GM18505 (cell line): ENCODE measurements at regions not wholly inside any gene's neighbourhood (a gene's known extent, or its start where the extent isn't known, plus 50 kb on each side); places are given as distances from the start of the nearest gene placed in this dataset.
"Not testable (repeated sequence)": the region's sequence is repeated elsewhere in the genome, so short reads cannot be mapped to it uniquely, and the experiment has no call there.

ENCODE experiments used
- ATAC-seq: cut with Tn5 transposase; IDR thresholded peaks from one replicate; pipeline ENCODE4 v1.9.1; 2021; ENCODE audit not compliant: unreplicated experiment
- POLR2A ChIP-seq: IDR thresholded peaks from 4 replicates; pipeline ENCODE4 v1.6.1; 2011; ENCODE audit warnings: borderline replicate concordance; ENCODE audit not compliant: insufficient read depth, insufficient read length; ENCODE audit errors: extremely low read depth

DNA sequence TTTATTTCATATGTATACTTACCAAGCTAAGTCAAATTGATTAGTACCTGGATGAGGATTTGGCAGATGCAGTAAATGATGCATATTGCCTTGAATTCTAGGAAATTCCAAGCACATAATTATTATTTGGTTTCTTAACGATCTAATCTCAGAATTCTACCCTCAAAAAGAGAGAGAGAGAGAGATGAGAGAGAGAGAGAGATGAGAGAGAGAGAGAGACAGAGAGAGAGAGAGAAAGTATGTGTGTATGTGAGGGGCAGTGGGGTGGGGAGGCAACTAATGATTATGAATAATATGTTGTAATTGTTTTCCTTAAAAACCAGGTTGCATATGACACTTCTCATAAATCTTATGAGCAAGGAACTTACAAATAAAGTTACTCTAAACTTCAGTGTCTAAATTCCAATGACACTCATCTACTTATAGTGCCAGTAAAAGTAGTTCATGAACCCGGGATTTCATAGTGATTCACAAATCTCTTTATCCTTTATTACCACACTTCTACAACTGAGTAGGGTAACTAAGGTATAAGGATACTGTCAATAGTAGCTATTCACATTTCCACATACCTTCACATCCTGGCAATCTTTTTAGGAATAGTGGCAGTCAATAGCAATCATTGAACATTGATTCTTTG lies 60.5 kb upstream of the EDIL3 start:
- ATAC-seq = no peak
- TF ChIP-seq POLR2A = no peak

DNA sequence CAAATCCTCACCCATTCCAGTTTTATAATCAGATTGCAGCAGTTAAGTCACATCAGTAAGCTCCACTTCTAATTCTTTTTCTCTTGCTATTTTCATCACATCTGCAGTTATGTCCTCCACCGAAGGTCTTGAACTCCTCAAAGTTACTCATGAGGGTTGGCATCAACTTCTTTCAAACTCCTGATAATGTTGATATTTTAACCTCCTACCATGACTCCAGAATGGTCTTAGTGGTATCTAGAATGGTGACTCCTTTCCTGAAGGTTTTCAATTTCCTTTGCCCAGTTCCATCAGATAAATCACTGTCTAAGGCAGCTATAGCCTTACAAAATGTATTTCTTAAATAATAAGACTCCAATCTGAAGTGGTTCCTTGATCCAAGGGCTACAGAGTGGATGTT lies 53.8 kb upstream of the EDIL3 start:
- no peak for ATAC-seq
- no peak for TF ChIP-seq POLR2A

DNA sequence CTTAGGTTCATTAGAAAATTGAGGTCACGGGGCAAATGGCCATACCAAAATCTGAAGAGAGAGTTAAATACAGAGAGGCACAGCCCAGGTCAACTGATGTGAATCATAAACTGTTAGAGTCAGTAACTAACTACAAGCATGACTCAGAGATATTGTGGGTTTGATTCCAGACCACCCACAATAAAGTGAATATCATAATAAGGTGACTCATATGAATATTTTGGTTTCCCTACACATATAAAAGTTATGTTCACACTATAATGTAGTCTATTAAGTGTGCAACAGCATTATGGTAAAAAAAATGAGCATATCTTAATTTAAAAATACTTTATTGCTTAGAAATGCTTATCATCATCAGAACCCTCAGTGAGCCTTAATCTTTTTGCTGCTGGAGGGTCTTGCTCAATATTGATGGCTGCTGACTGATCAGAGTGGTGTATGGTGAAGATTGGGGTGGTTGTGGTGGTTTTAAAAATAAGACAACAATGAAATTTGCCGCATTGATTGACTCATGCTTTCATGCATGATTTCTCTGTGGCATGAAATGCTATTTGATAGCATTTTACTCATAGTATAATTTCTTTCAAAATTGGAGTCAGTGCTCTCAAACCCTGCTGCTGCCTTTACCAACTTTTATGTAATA lies 53.1 kb upstream of the EDIL3 start:
- ATAC-seq = no peak

DNA sequence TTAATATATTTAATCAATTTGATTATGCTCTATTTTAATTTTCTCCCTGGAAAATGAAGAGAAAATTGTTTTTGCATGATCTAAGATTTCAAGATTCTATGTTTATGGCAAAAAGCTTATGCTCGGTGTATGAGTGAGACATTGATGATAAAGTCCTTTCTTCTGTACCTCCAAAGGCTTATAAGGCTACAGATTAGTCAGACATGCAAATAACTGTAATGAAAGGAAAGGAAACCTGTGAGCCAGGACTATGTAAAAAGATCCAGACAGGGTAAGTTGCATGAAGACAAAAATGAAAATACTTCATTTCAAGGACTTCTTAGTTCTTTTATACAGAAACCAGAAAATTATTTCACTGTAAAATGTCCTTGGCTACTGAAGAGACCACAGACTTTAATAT lies 52.2 kb upstream of the EDIL3 start:
- no peak for ATAC-seq
- no peak for TF ChIP-seq POLR2A

More for the DNA sequence above, 53.1 kb upstream of the EDIL3 start:
- TF ChIP-seq POLR2A = no peak

DNA sequence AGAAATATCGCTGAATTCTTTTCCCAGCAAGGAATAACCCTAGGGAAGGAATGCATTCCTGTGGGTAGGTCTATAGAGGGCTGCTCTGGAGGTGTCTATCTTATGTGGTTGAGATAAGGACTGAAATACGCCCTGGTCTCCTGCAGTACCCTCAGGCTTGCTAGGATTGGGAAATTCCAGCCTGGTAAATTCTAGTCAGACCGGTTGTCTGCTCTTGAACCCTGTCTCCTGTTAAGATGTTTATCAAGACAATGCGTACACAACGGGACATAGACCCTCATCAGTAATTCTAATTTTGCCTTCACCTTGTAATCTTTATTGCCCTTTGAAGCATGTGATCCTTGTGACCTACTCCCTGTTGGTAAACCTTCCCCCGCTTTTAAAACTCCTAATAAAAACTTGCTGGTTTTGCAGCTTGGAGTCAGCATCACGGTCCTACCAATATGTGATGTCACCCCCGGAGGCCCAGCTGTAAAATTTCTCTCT lies 51.2 kb upstream of the EDIL3 start:
- not testable (repeated sequence) for ATAC-seq
